Motor neuron (in vitro differentiated cells): ENCODE measurements at regions not wholly inside any gene's neighbourhood (a gene's known extent, or its start where the extent isn't known, plus 50 kb on each side); places are given as distances from the start of the nearest gene placed in this dataset.
"Not testable (repeated sequence)": the region's sequence is repeated elsewhere in the genome, so short reads cannot be mapped to it uniquely, and the experiment has no call there.

Source experiments
- ATAC-seq, 8 experiments: fragments of 200-7000 bp; cut with Tn5 transposase; replicated peaks in 6 of 8; 2 replicates each; pipeline ENCODE4 v1.8.0; 2021; ENCODE audit warnings: mild to moderate bottlenecking in 8 of 8, moderate library complexity in 8 of 8
- H3K27ac ChIP-seq, 2 donors: fragments of 250-450 bp; sonication (Bioruptor Pico); 2 replicates each; pipeline ENCODE4 v1.9.0; 2021; ENCODE audit warnings: antibody characterized with exemption in 2 of 2, mild to moderate bottlenecking in 2 of 2, moderate library complexity in 1 of 2
- H3K4me1 ChIP-seq, 2 donors: fragments of 250-450 bp; sonication (Bioruptor Pico); replicated peaks in 1 of 2; 2 replicates each; pipeline ENCODE4 v1.6.1; 2021; ENCODE audit warnings: antibody characterized with exemption in 2 of 2, mild to moderate bottlenecking in 2 of 2, moderate library complexity in 1 of 2
- H3K4me3 ChIP-seq, 5 donors: fragments of 250-450 bp; sonication (Bioruptor Pico); 2 replicates each; pipeline ENCODE4 v1.9.0; 2021; ENCODE audit warnings: antibody characterized with exemption in 5 of 5, mild to moderate bottlenecking in 5 of 5, moderate library complexity in 4 of 5
- WGBS, 10 experiments: fragments of 450-650 bp; shearing (Covaris generic); methylation state at CpG; one replicate each; pipeline ENCODE4 v1.0.0; 2022; 5-methylcytosine and 5-hydroxymethylcytosine counted together
- in situ Hi-C, 9 experiments: fragments of 400-800 bp; cut with MboI; loops; one replicate each; pipeline ENCODE4 v1.15.0; 2021; ENCODE audit warnings: low sequenced_read_pairs in 9 of 9, low pct_unique_long_range_greater_than_20kb in 2 of 9; ENCODE audit not compliant: unreplicated experiment in 9 of 9

DNA sequence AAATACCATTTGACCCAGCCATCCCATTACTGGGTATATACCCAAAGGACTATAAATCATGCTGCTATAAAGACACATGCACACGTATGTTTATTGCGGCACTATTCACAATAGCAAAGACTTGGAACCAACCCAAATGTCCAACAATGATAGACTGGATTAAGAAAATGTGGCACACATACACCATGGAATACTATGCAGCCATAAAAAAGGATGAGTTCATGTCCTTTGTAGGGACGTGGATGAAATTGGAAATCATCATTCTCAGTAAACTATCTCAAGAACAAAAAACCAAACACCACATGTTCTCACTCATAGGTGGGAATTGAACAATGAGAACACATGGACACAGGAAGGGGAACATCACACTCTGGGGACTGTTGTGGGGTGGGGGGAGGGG is 142.1 kb upstream of the BEND6 start:
- WGBS, 10 experiments, result no CpG with 5 or more reads among the region's 3 CpGs
- H3K27ac ChIP-seq, ATAC-seq, H3K4me3 ChIP-seq, in situ Hi-C loops: not testable (repeated sequence)
- H3K4me1 ChIP-seq, result peaks cover 11 to 13% of the 10 kb centered on the region in 2 donors

DNA sequence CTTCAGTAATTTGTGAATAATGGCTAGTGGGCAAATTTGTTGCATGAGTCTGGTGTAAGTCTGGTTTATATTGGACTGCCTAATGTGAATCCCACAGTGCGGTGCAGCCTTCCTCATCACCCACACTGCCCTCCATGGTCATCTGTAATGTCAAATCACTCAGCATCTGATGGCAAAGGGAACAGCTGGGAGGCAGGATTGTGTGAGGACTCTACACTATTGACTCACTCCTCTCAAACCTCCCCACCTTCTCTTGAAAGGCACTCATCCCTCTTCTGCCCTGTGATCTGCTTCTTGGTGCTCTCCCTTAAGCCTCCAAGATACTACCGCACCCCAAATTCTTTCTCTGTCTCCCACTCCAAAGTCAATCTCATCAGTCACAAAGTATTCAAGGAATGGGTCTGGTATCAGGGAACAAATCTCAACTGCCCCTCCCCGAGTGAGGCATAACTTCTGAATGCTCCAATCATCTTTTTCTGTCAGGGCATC is 146.0 kb upstream of the BEND6 start:
- 67 to 100% (median 90%) methylated on average over 1 to 3 of the region's 3 CpGs; no CpG with 5 or more reads in 1 of the 10 experiments for WGBS, 10 experiments
- peak in 7 of 8 experiments; percentile 49 to 88 (median 66) for ATAC-seq
- H3K4me3 ChIP-seq, result no peak overlapping the region
- in situ Hi-C loops, result no loop called here
- H3K4me1 ChIP-seq, result peaks cover 7 to 14% of the 10 kb centered on the region in 2 donors
- no peak overlapping the region for H3K27ac ChIP-seq

DNA sequence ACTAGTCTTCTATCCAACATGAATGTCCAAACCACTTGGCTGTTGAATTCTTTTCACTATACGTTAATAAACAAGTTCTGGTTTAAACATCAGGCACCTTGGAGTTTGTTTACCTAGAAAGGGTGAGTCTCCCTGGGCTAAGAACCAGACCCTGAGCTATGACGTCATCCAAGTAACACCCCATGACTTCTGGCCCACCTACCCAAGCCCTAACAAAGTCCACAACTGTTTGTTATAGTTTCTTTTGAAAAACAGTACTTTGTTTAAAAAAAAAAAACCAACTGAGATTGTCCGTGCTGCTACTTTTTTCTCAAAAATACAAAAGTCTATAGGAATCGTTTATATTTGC is 146.9 kb upstream of the BEND6 start:
- Histone ChIP-seq H3K27ac (no peak overlapping the region), H3K4me3 (no peak overlapping the region), H3K4me1 (peaks cover 16 to 20% of the 10 kb centered on the region in 2 donors)
- in situ Hi-C loops, result no loop called here
- ATAC-seq, result no peak
- 51 to 100% (median 83%) methylated on average over 1 to 4 of the region's 4 CpGs for WGBS, 10 experiments

DNA sequence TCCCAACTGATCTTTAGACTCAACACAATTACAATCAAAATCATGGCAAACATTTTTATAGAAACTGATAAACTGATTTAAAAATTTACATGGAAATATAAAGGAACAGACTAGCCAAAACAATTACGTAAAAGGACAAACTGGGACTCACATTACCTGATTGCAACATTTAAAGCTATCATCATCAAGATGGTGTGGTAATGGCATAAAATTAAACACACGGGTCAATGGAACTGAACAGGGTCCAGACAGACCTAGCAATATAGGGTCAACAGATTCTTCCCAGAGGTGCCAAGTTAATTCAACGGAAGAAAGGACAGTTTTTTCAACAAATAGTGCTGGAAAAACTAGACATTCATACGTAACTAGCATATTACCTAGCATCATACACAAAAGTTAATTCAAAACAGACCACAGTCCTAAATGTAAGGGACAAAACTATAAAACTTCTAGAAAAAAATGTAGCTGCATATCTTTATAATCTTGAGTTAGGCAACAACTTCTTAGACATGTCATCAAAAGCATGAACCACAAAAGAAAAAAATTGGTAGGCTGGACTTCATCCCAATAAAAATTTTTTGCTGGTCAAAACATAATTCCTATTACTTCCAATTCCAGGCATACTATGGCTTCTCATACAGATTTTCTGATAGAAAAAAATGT is 147.4 kb upstream of the BEND6 start:
- Histone ChIP-seq H3K4me1 (peaks cover 20% of the 10 kb centered on the region in 2 donors), H3K27ac (no peak overlapping the region), H3K4me3 (no peak overlapping the region)
- in situ Hi-C loops, result no loop called here
- WGBS, 10 experiments, result 80 to 100% (median 98%) methylated on average over 1 to 4 of the region's 4 CpGs; no CpG with 5 or more reads in 2 of the 10 experiments
- ATAC-seq, result no peak

DNA sequence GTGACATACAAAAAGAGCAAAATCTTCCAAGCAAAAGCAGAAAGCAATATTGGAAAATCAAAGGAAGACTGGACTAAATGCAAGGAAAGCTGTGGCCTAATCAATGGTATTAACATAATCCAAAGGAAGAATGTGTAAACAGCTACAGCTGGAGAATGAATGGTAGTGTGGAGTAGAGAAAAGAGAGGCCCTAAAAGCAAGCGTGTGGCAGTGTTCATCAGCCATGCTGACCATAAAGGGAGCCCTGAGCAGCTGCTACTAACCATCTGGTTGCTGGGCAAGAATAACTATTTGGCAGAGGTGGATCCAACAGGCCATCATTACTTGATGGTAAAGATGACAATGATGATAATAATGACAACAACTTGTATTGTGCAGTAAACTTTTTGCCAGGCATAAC is 148.5 kb upstream of the BEND6 start:
- peak in 7 of 8 experiments; percentile 39 to 60 (median 49) for ATAC-seq

DNA sequence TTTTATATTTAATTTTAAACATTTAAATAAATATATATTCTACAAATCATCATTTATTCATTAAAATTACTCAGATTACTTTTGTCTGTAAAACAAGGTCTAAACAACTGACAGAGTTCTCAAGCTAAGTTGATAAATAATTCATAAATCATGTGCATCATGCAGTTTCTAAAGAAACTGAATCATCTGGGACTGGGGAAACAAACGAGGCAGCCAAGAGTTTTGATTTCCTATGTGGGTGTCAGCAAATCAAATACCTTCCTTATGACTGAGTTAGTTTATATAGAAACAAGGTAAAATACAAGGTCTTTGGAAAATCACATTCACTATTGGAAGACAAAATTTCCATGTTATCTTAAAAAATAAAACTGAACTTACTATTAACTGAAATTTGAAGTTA is 149.9 kb upstream of the BEND6 start:
- ATAC-seq, result peak in 2 of 8 experiments; percentile 12 to 63
- H3K4me1 ChIP-seq, result peaks cover 20% of the 10 kb centered on the region in 2 donors
- H3K4me3 ChIP-seq, result no peak overlapping the region
- in situ Hi-C loops, result no loop called here
- no peak overlapping the region for H3K27ac ChIP-seq
- WGBS, 10 experiments, result 0 to 73% (median 33%) methylated on average over 1 of the region's 1 CpG; no CpG with 5 or more reads in 1 of the 10 experiments

More for the DNA sequence above, 148.5 kb upstream of the BEND6 start:
- no peak overlapping the region for H3K4me3 ChIP-seq
- 13 to 100% (median 53%) methylated on average over 1 of the region's 1 CpG; no CpG with 5 or more reads in 6 of the 10 experiments for WGBS, 10 experiments
- H3K4me1 ChIP-seq, result peaks cover 20% of the 10 kb centered on the region in 2 donors
- in situ Hi-C loops, result no loop called here
- H3K27ac ChIP-seq, result no peak overlapping the region

DNA sequence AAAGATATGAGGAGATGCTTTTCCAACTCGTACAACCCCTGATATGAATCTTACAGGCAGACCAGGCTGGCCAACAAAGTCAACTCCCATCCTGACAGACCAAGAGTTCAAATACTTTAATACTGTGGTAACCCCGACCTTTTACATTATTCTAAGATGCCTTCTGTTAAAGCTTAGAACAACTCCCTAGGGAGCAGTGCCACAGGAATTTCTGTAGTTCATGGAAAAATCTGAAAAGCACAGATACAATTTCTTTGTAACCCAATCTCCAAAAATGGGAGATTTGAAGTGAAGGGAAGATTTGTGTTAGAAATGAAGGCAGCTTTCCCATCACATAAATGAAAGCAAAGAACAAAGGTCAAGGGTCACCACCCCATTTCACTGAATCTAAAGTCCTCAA is 151.3 kb upstream of the BEND6 start:
- in situ Hi-C loops, result no loop called here
- H3K4me3 ChIP-seq, result no peak overlapping the region
- peak in 1 of 8 experiments; percentile 48 for ATAC-seq
- H3K4me1 ChIP-seq, result peaks cover 16 to 17% of the 10 kb centered on the region in 2 donors
- no peak overlapping the region for H3K27ac ChIP-seq
- WGBS, 10 experiments, result 0 to 100% (median 75%) methylated on average over 1 to 2 of the region's 2 CpGs; no CpG with 5 or more reads in 5 of the 10 experiments

DNA sequence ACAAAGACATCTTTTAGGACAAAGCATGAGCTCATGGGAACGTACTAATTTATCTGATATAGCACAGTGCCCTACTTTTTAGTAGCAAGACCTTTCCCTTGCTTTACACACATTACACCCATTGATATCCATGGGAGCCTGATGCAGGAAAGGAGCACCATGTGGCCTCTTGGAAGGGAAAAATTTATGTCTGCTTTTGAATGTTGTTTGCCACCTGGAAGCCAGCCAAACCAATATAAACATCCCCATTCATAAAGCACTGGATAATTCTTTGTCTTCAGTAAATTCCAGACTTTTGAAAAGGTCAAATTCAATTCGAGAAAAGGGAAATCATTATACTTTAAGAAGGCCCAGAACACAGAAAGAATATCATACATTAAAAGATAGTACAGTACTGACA is 152.3 kb upstream of the BEND6 start:
- H3K27ac ChIP-seq, result no peak overlapping the region
- WGBS, 10 experiments, result 33 to 100% (median 69%) methylated on average over 1 to 2 of the region's 2 CpGs; no CpG with 5 or more reads in 2 of the 10 experiments
- peaks cover 15 to 16% of the 10 kb centered on the region in 2 donors for H3K4me1 ChIP-seq

DNA sequence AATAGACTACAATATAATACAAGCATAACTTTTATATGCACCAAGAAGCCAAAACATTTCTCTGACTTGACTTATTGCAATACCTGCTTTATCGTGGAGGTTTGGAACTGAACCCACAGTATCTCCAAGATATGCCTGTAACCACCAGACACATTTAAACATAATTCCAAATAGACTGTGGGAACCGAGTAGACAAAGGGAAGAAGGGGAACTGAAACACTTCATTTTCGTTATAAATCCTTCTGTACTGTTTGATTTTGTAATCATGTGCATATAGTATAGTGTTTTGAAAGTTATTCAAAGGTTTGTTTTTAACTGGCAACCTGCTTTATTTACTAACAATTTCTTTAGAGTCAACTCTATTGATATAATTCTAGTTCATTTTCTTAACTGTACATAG is 154.9 kb upstream of the BEND6 start:
- no peak for ATAC-seq
- in situ Hi-C loops, result no loop called here
- 88 to 100% (median 95%) methylated on average over 2 to 3 of the region's 3 CpGs; no CpG with 5 or more reads in 2 of the 10 experiments for WGBS, 10 experiments

More for the DNA sequence above, 152.3 kb upstream of the BEND6 start:
- ATAC-seq, result peak in 4 of 8 experiments; percentile 30 to 90 (median 70)
- in situ Hi-C loops, result no loop called here
- H3K4me3 ChIP-seq, result no peak overlapping the region

DNA sequence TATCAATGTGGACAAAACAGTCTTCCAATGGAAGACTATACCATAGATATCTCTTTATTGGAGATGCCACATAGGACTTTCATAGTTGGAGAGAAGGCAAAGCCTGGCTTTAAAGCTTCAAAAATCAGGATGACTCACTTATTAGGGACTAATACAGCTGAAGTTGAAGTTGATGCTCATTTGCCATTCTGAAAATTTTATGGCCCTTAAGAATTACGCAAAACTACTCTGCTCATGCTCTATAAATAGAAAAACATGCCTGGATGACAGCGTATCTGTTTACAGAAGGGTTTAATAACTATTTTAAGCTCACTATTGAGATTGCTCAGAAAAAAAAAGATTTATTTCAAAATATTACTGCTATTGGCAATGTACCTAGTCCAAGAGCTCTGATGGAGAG is 155.5 kb upstream of the DST start:
- Histone ChIP-seq H3K4me1 (peaks cover 14 to 18% of the 10 kb centered on the region in 2 donors), H3K4me3 (no peak overlapping the region), H3K27ac (no peak overlapping the region)
- WGBS, 10 experiments, result 0 to 100% (median 90%) methylated on average over 1 to 2 of the region's 2 CpGs
- peak in 5 of 8 experiments; percentile 25 to 70 (median 39) for ATAC-seq
- in situ Hi-C loops, result no loop called here

More for the DNA sequence above, 154.9 kb upstream of the BEND6 start:
- Histone ChIP-seq H3K4me3 (no peak overlapping the region), H3K27ac (no peak overlapping the region), H3K4me1 (peaks cover 22 to 28% of the 10 kb centered on the region in 2 donors)

DNA sequence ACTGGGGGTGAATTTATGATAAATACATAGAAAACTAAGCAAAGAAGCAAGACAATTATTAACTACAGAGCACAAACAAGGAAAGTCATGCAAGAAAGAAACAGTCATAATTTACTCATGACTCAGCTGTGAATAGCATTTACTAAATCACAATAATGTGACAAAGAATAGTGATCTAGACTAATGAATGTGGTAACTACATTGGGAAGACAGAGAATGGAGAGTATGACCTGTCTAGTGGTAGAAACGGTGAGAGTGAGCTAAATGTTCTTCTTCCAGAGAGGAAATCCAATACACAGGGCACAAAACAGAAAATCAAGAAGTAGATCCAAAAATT is 153.5 kb upstream of the DST start:
- Histone ChIP-seq H3K27ac (no peak overlapping the region), H3K4me1 (peaks cover 12 to 14% of the 10 kb centered on the region in 2 donors), H3K4me3 (no peak overlapping the region)
- ATAC-seq, result peak in 7 of 8 experiments; percentile 41 to 94 (median 76)
- 0 to 71% (median 16%) methylated on average over 1 of the region's 1 CpG; no CpG with 5 or more reads in 2 of the 10 experiments for WGBS, 10 experiments
- in situ Hi-C loops, result no loop called here

DNA sequence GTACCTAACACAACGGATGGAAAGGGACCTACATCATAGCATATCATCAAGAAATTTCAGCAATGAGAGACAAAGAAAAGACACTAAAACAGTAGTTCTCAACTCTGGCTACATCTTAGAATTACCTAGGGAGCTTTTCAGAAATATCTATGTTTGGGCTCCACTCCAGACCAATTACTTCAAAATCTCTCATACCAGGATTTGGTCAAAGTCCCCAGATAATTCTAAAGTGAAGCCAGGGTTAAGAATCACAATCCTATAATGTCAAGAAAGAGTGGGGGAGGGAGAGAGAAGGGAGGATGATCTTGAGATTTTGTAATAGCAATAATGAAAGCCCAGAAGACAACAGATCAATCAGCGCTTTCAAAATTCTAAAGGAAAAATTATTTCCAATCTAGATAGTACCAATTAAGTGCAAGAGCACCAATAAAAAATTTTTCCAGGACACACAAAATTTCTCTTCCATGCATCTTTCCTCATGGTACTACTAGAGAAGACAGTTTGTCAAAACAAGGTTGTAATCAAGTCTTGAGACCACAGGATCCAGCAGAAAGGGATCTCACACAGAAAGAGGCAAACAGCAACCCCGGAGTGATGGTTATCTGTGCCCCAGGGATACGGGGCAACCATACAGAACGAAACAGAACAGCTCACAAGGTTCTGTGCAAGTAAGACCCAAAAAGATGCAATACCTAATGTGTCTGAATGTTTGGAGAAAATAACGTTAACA is 152.9 kb upstream of the DST start:
- H3K27ac ChIP-seq, result no peak overlapping the region
- WGBS, 10 experiments, result 29 to 100% (median 83%) methylated on average over 1 to 6 of the region's 6 CpGs
- in situ Hi-C loops, result no loop called here
- ATAC-seq, result peak in 3 of 8 experiments; percentile 22 to 63 (median 45)
- H3K4me3 ChIP-seq, result no peak overlapping the region
- peaks cover 12 to 14% of the 10 kb centered on the region in 2 donors for H3K4me1 ChIP-seq

DNA sequence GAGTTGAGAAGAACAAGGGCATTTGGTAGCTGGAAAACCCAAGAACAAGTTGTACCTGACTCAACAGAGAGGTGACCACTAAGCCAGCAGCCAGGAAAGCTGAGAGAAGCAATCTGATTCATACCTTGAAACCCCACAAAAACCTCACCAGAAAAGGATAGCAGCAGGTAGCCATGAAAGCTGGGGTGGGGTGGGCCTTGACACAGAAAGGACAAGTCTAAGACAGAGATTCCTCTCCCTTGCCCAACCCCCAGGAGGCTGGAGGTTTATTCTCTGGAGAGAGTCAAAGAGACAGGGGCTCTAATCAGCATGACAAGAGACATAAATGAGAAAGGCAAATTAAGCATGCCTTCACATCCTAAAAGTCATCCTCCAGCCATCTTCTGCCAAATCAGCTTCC is 151.7 kb upstream of the DST start:
- ATAC-seq, result no peak
- in situ Hi-C loops, result no loop called here
- no peak overlapping the region for H3K4me3 ChIP-seq
- H3K27ac ChIP-seq, result no peak overlapping the region
- peaks cover 14 to 15% of the 10 kb centered on the region in 2 donors for H3K4me1 ChIP-seq
